ENCODE measurements at regions not wholly inside any gene's neighbourhood (a gene's known extent, or its start where the extent isn't known, plus 50 kb on each side); places are given as distances from the start of the nearest gene placed in this dataset.

DNA sequence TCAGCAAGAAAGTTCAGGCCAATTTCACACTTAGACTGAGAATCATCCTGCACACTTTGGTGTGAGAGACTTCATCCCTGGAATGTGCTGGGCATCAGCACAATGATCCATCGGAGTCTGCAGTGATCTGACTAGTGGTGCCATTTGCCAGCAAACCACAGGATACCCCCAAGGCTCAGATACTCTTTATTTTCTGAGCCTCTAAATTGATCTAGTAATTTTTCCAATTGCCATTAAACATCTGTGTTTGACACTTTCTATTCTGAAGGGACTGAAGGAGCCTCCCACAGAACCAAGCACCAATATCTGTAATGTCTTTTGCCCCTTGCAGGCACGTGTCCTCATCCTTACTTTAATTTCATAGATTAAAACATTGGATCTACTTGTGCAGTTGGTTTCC lies 485.3 kb upstream of the SMIM21 start:
- TF ChIP-seq, protein P1, sequence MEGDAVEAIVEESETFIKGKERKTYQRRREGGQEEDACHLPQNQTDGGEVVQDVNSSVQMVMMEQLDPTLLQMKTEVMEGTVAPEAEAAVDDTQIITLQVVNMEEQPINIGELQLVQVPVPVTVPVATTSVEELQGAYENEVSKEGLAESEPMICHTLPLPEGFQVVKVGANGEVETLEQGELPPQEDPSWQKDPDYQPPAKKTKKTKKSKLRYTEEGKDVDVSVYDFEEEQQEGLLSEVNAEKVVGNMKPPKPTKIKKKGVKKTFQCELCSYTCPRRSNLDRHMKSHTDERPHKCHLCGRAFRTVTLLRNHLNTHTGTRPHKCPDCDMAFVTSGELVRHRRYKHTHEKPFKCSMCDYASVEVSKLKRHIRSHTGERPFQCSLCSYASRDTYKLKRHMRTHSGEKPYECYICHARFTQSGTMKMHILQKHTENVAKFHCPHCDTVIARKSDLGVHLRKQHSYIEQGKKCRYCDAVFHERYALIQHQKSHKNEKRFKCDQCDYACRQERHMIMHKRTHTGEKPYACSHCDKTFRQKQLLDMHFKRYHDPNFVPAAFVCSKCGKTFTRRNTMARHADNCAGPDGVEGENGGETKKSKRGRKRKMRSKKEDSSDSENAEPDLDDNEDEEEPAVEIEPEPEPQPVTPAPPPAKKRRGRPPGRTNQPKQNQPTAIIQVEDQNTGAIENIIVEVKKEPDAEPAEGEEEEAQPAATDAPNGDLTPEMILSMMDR (IDR thresholded peaks at IDR 0.05 in 4 of 5, conservative IDR thresholded peaks at IDR 0.05 in 1 of 5): no peak
- TF ChIP-seq POLR2A (IDR thresholded peaks at IDR 0.05): no peak
